Lower leg skin (tissue), 4 donors: ENCODE measurements at regions not wholly inside any gene's neighbourhood (a gene's known extent, or its start where the extent isn't known, plus 50 kb on each side); places are given as distances from the start of the nearest gene placed in this dataset.

ENCODE experiments used
- DNase-seq, 2 donors: peaks; one replicate each; pipeline ENCODE4 v3.0.0-alpha.2; 2019; ENCODE audit warnings: low spot score in 2 of 2
- H3K4me3 ChIP-seq: fragments of 200-600 bp; sonication (generic); 2 replicates; pipeline ENCODE4 v1.5.1; 2017; ENCODE audit warnings: mild to moderate bottlenecking, low read depth; ENCODE audit not compliant: poor library complexity, severe bottlenecking
- CTCF ChIP-seq, 3 donors: fragments of 450-650 bp; IDR thresholded peaks; one replicate each; pipeline ENCODE4 v1.5.1; 2016; ENCODE audit warnings: antibody characterized with exemption in 3 of 3, mild to moderate bottlenecking in 3 of 3, moderate library complexity in 2 of 3
- POLR2A ChIP-seq, 2 donors: fragments of 450-650 bp; IDR thresholded peaks; one replicate each; pipeline ENCODE4 v1.6.1; 2016 to 2017; ENCODE audit warnings: antibody characterized with exemption in 2 of 2, mild to moderate bottlenecking in 1 of 2, moderate library complexity in 1 of 2
- WGBS, 2 donors: methylation state at CpG; one replicate each; pipeline ENCODE4 v1.1.5; 2018; 5-methylcytosine and 5-hydroxymethylcytosine counted together
- intact Hi-C: fragments of 100-400 bp; cut with DNase I; formaldehyde crosslinking; loops from one replicate; pipeline ENCODE4 v1.15.0; 2023; ENCODE audit warnings: low total_unique reads

GRCh38 chr2:59490994-59491393, 1062.5 kb downstream of the BCL11A start:
- intact Hi-C loops: no loop called here
- 76 to 78% methylated on average over 2 of the region's 2 CpGs for WGBS, 2 donors
- no peak for DNase-seq
- TF ChIP-seq POLR2A (IDR thresholded peaks at IDR 0.05) (no peak), CTCF (IDR thresholded peaks at IDR 0.05) (no peak)
- no peak overlapping the region for H3K4me3 ChIP-seq

GRCh38 chr2:59490192-59490591, 1063.3 kb downstream of the BCL11A start:
- intact Hi-C loops: no loop called here
- 52 to 58% methylated on average over 2 of the region's 2 CpGs for WGBS, 2 donors
- no peak for DNase-seq
- TF ChIP-seq POLR2A (IDR thresholded peaks at IDR 0.05) (no peak), CTCF (IDR thresholded peaks at IDR 0.05) (no peak)
- H3K4me3 ChIP-seq: no peak overlapping the region

GRCh38 chr2:59484673-59485072, 1068.8 kb downstream of the BCL11A start:
- 79 to 83% methylated on average over 3 of the region's 3 CpGs for WGBS, 2 donors

GRCh38 chr2:59463426-59463825, 1090.0 kb downstream of the BCL11A start:
- TF ChIP-seq POLR2A (IDR thresholded peaks at IDR 0.05): no peak
- no peak for TF ChIP-seq CTCF (IDR thresholded peaks at IDR 0.05)
- intact Hi-C loops: no loop called here
- no peak for DNase-seq
- 68 to 75% methylated on average over 4 of the region's 4 CpGs for WGBS, 2 donors
- no peak overlapping the region for H3K4me3 ChIP-seq

More at GRCh38 chr2:59484673-59485072, 1068.8 kb downstream of the BCL11A start:
- H3K4me3 ChIP-seq: no peak overlapping the region
- intact Hi-C loops: no loop called here
- no peak for TF ChIP-seq POLR2A (IDR thresholded peaks at IDR 0.05)
- TF ChIP-seq CTCF (IDR thresholded peaks at IDR 0.05): no peak
- DNase-seq: no peak

- 69 to 74% methylated on average over 7 of the region's 7 CpGs for WGBS, 2 donors
- no peak for DNase-seq
- intact Hi-C loops: no loop called here
- no peak overlapping the region for H3K4me3 ChIP-seq
- no peak for TF ChIP-seq CTCF (IDR thresholded peaks at IDR 0.05)
- no peak for TF ChIP-seq POLR2A (IDR thresholded peaks at IDR 0.05)
These were observed 1090.8 kb downstream of the BCL11A start for GRCh38 chr2:59462422-59463197.

GRCh38 chr2:59461127-59461526, 1092.3 kb downstream of the BCL11A start:
- H3K4me3 ChIP-seq: no peak overlapping the region
- no peak for DNase-seq
- intact Hi-C loops: no loop called here
- WGBS, 2 donors: 22 to 49% methylated on average over 1 of the region's 1 CpG
- no peak for TF ChIP-seq CTCF (IDR thresholded peaks at IDR 0.05)
- TF ChIP-seq POLR2A (IDR thresholded peaks at IDR 0.05): no peak
